Gastrocnemius medialis (tissue), 4 donors: ENCODE measurements at regions not wholly inside any gene's neighbourhood (a gene's known extent, or its start where the extent isn't known, plus 50 kb on each side); places are given as distances from the start of the nearest gene placed in this dataset.

ENCODE experiments used
- ATAC-seq, 2 donors: fragments of 150-250 bp; one replicate each; pipeline ENCODE4 v1.9.1; 2016
- DNase-seq, 2 donors: peaks; one replicate each; pipeline ENCODE4 v3.0.0-alpha.2; 2019
- H3K27ac ChIP-seq, 4 donors: fragments of 200-600 bp; sonication (generic); 1 replicate in 1 of 4; 2 replicates in 3 of 4; pipeline ENCODE4 v1.5.1; 2016 to 2018; ENCODE audit warnings: mild to moderate bottlenecking in 2 of 4, moderate library complexity in 1 of 4
- H3K27me3 ChIP-seq, 3 donors: fragments of 200-600 bp; sonication (generic) in 2 of 3; 1 replicate in 1 of 3; 2 replicates in 2 of 3; pipeline versions ENCODE4 v1.5.1 to v1.6.0; 2016 to 2019; ENCODE audit warnings: mild to moderate bottlenecking in 1 of 3, moderate library complexity in 1 of 3
- H3K36me3 ChIP-seq, 2 donors: fragments of 200-600 bp; sonication (generic) in 1 of 2; one replicate each; pipeline ENCODE4 v1.5.1; 2017 to 2018
- H3K4me1 ChIP-seq, 2 donors: fragments of 200-600 bp; sonication (generic) in 1 of 2; one replicate each; pipeline ENCODE4 v1.5.1; 2016 to 2017; ENCODE audit warnings: mild to moderate bottlenecking in 2 of 2
- H3K4me3 ChIP-seq, 4 donors: fragments of 200-600 bp; sonication (generic) in 3 of 4; 1 replicate in 1 of 4; 2 replicates in 3 of 4; pipeline ENCODE4 v1.5.1; 2016 to 2019; ENCODE audit warnings: mild to moderate bottlenecking in 2 of 4
- H3K9me3 ChIP-seq, 3 donors: fragments of 200-600 bp; sonication (generic) in 2 of 3; 1 replicate in 1 of 3; 2 replicates in 2 of 3; pipeline ENCODE4 v1.5.1; 2016 to 2019
- POLR2A ChIP-seq, 2 donors: fragments of 450-650 bp; IDR thresholded peaks; one replicate each; pipeline ENCODE4 v1.6.1; 2017; ENCODE audit warnings: antibody characterized with exemption in 2 of 2, mild to moderate bottlenecking in 2 of 2, moderate library complexity in 2 of 2
- in situ Hi-C, 4 donors: fragments of 200-750 bp; cut with MboI; loops; one replicate each; pipeline versions ENCODE4 v1.15.0 to v1.8.0; 2017; ENCODE audit warnings: low sequenced_read_pairs in 4 of 4
- intact Hi-C: fragments of 100-400 bp; cut with DNase I; formaldehyde crosslinking; loops from one replicate; pipeline ENCODE4 v1.15.1; 2023; ENCODE audit warnings: low total_unique reads
- TF ChIP-seq, protein P1 (sequence below), 5 experiments: fragments of 450-650 bp in 3 of 5; fragments of 200-600 bp in 2 of 5; sonication (generic) in 2 of 5; IDR thresholded peaks in 4 of 5; conservative IDR thresholded peaks in 1 of 5; 1 replicate in 4 of 5; 2 replicates in 1 of 5; pipeline ENCODE4 v1.5.1; 2016 to 2019; ENCODE audit warnings: antibody characterized with exemption in 5 of 5, mild to moderate bottlenecking in 3 of 5, moderate library complexity in 3 of 5

GRCh38 chrX:10811111-10811510 is 190.7 kb upstream of the MID1 start:
- DNase-seq (no peak), ATAC-seq (no peak)
- Histone ChIP-seq H3K27me3 (no peaks in the 10 kb centered on the region), H3K36me3 (no peaks in the 10 kb centered on the region), H3K9me3 (no peaks in the 10 kb centered on the region), H3K4me1 (no peaks in the 10 kb centered on the region), H3K27ac (no peak overlapping the region), H3K4me3 (no peak overlapping the region)
- no peak for TF ChIP-seq POLR2A (IDR thresholded peaks at IDR 0.05)
- TF ChIP-seq, protein P1, sequence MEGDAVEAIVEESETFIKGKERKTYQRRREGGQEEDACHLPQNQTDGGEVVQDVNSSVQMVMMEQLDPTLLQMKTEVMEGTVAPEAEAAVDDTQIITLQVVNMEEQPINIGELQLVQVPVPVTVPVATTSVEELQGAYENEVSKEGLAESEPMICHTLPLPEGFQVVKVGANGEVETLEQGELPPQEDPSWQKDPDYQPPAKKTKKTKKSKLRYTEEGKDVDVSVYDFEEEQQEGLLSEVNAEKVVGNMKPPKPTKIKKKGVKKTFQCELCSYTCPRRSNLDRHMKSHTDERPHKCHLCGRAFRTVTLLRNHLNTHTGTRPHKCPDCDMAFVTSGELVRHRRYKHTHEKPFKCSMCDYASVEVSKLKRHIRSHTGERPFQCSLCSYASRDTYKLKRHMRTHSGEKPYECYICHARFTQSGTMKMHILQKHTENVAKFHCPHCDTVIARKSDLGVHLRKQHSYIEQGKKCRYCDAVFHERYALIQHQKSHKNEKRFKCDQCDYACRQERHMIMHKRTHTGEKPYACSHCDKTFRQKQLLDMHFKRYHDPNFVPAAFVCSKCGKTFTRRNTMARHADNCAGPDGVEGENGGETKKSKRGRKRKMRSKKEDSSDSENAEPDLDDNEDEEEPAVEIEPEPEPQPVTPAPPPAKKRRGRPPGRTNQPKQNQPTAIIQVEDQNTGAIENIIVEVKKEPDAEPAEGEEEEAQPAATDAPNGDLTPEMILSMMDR (IDR thresholded peaks at IDR 0.05 in 4 of 5, conservative IDR thresholded peaks at IDR 0.05 in 1 of 5), result no peak
- in situ Hi-C loops, result no loop called here
- intact Hi-C loops, result no loop called here

GRCh38 chrX:10813761-10814160 is 193.4 kb upstream of the MID1 start:
- intact Hi-C loops, result no loop called here
- DNase-seq (no peak), ATAC-seq (no peak)
- in situ Hi-C loops, result no loop called here
- Histone ChIP-seq H3K36me3 (no peaks in the 10 kb centered on the region), H3K4me3 (no peak overlapping the region), H3K27me3 (no peaks in the 10 kb centered on the region), H3K4me1 (no peaks in the 10 kb centered on the region), H3K27ac (no peak overlapping the region), H3K9me3 (no peaks in the 10 kb centered on the region)
- no peak for TF ChIP-seq POLR2A (IDR thresholded peaks at IDR 0.05)
- TF ChIP-seq, protein P1 (IDR thresholded peaks at IDR 0.05 in 4 of 5, conservative IDR thresholded peaks at IDR 0.05 in 1 of 5), result no peak

DNA sequence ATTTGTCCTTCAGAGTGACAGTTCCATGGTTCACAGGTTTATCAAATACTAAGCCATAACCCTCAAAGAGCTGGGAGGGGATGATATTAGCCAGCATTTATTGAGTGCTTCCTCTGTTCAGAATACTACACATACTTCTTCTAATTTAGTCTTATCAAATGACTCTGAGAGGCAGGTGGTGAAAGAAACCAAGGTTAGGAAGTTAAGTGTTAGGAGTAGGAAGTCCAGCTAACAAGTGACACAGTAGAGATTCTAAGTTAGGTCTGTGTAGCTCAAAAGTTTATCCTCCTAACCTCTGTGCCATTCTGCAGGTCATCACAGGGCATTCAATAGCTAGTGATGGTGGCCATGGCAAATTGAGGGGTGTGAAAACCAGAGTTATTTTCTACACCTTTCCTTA is 198.3 kb upstream of the MID1 start:
- TF ChIP-seq POLR2A (IDR thresholded peaks at IDR 0.05), result no peak
- TF ChIP-seq, protein P1 (IDR thresholded peaks at IDR 0.05 in 4 of 5, conservative IDR thresholded peaks at IDR 0.05 in 1 of 5), result no peak
- DNase-seq, result no peak
- Histone ChIP-seq H3K4me3 (no peak overlapping the region), H3K36me3 (no peaks in the 10 kb centered on the region), H3K4me1 (no peaks in the 10 kb centered on the region), H3K9me3 (no peaks in the 10 kb centered on the region), H3K27me3 (no peaks in the 10 kb centered on the region), H3K27ac (no peak overlapping the region)
- intact Hi-C loops, result no loop called here
- no peak for ATAC-seq
- in situ Hi-C loops, result no loop called here

DNA sequence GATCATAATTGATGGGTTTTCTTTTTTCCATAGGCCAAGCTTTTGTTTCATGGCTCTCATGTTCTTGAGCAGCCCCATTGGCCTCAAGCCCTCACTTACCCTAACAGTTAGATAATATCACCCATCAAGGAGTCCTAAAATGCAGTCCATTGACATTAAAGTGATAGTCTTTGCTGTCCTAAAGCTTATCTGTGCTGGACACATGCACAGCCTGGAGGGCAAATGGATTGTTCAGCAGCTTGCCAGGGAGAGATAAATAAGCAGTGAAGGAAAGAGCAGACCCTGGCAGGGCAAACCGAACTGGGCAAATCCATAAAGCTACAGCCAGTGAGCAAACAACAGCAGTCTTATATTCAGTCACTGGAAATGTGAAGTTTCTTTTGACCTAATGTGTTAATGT is 199.6 kb upstream of the MID1 start:
- ATAC-seq, result no peak
- Histone ChIP-seq H3K4me1 (no peaks in the 10 kb centered on the region), H3K27me3 (no peaks in the 10 kb centered on the region), H3K36me3 (no peaks in the 10 kb centered on the region), H3K9me3 (no peaks in the 10 kb centered on the region), H3K27ac (no peak overlapping the region), H3K4me3 (no peak overlapping the region)
- intact Hi-C loops (no loop called here), in situ Hi-C loops (no loop called here)
- DNase-seq, result no peak
- TF ChIP-seq, protein P1 (IDR thresholded peaks at IDR 0.05 in 4 of 5, conservative IDR thresholded peaks at IDR 0.05 in 1 of 5), result no peak
- TF ChIP-seq POLR2A (IDR thresholded peaks at IDR 0.05), result no peak

- DNase-seq (no peak), ATAC-seq (no peak)
- intact Hi-C loops (no loop called here), in situ Hi-C loops (no loop called here)
- H3K4me1 ChIP-seq, result no peaks in the 10 kb centered on the region
- TF ChIP-seq POLR2A (IDR thresholded peaks at IDR 0.05), result no peak
- TF ChIP-seq, protein P1 (IDR thresholded peaks at IDR 0.05 in 4 of 5, conservative IDR thresholded peaks at IDR 0.05 in 1 of 5), result no peak
- H3K27me3 ChIP-seq, result no peaks in the 10 kb centered on the region
- H3K27ac ChIP-seq, result no peak overlapping the region
- no peak overlapping the region for H3K4me3 ChIP-seq
- H3K36me3 ChIP-seq, result no peaks in the 10 kb centered on the region
- H3K9me3 ChIP-seq, result no peaks in the 10 kb centered on the region
Observed at GRCh38 chrX:10821293-10821692, 200.9 kb upstream of the MID1 start.
